ENCODE measurements at regions not wholly inside any gene's neighbourhood (a gene's known extent, or its start where the extent isn't known, plus 50 kb on each side); places are given as distances from the start of the nearest gene placed in this dataset.

- DNase-seq (ENCODE audit: low read depth), result no peak
Observed at GRCh38 chr20:52434453-52434852, 242.9 kb upstream of the ZFP64 start.

- DNase-seq (ENCODE audit: low read depth), result no peak
Observed at GRCh38 chr20:52434041-52434425, 242.5 kb upstream of the ZFP64 start.

DNA sequence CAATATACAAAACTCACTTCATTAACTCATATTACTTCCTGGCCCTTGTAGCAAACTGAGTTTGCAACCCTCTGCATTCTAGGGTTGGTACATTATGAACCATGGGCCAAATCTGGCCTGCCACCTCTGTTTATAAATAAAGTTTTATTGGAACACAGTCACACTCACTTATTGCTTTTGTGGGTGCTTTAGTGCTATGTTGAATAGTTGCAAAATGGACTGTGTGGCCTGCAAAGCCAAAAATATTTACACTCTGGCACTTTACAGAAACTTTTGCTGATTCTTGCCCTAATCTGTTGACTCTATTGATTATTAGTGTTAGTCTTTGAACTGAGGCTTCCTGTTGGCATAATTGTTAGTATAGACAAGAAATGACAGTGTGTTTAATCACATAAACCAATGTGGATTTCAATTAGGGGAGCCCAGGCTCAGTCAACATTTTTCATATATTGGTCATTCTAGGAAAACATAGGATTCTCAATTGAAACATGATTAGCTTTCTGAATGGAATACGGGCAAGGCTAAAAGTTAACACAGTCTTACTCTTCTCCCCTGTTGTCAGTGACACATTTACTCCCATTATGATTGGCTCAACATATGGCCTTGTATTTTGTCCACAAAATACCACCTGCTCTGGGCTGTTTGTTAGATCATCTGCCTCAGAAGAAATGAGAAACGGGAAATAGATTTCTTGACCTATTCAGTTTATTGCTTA, 241.9 kb upstream of the ZFP64 start:
- no peak for DNase-seq (ENCODE audit: low read depth)

- DNase-seq (ENCODE audit: low read depth), result no peak
Observed at GRCh38 chr20:52432740-52433139, 241.2 kb upstream of the ZFP64 start.

DNA sequence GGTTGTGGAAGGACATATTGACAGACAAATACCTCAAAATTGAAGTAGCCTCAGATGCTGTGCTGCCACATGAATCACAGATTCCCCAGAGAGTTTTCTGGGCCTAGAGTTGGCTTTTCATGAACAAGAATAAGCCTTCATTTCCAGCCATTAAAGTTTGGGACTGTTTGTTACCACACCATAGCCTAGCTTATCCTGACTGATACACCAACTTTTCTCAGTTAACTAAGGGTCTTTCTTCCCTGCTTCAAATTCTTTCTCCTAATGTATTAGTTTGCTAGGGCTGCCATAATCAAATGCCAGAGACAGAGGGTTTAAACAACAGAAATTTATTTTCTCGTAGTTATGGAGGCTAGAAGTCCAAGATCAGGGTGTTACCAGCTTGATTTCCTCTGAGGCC, 237.4 kb upstream of the ZFP64 start:
- DNase-seq (ENCODE audit: low read depth), result no peak

GRCh38 chr20:52427960-52428359, 236.4 kb upstream of the ZFP64 start:
- no peak for DNase-seq (ENCODE audit: low read depth)

GRCh38 chr20:52426856-52427255, 235.3 kb upstream of the ZFP64 start:
- DNase-seq (ENCODE audit: low read depth), result no peak

- DNase-seq (ENCODE audit: low read depth), result no peak
Observed at GRCh38 chr20:52425701-52426100, 234.1 kb upstream of the ZFP64 start.

- DNase-seq (ENCODE audit: low read depth), result peak; percentile 3
Observed at GRCh38 chr20:52425253-52425652, 233.7 kb upstream of the ZFP64 start.

- DNase-seq (ENCODE audit: low read depth), result peak; percentile 6
Observed at GRCh38 chr20:52424357-52424942, 232.9 kb upstream of the ZFP64 start.

DNA sequence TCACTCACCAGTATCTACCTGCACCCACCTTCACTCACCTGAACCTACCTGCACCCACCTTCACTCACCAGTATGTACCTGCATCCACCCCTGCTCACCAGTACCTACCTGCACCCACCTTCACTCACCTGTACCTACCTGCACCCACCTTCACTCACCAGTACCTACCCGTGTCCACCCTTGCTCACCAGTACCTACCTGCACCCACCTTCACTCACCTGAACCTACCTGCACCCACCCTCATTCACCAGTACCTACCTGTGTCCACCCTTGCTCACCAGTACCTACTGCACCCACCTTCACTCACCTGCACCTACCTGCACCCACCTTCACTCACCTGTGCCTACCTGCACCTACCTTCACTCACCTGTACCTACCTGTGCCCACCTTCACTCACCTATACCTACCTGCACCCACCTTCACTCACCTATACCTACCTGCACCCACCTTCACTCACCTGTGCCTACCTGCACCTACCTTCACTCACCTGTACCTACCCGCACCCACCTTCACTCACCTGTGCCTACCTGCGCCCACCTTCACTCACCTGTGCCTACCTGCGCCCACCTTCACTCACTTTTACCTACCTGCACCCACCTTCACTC, 232.1 kb upstream of the ZFP64 start:
- peak; percentile 4 for DNase-seq (ENCODE audit: low read depth)

- DNase-seq (ENCODE audit: low read depth), result peak; percentile 24
Observed at GRCh38 chr20:52422574-52423336, 231.2 kb upstream of the ZFP64 start.

DNA sequence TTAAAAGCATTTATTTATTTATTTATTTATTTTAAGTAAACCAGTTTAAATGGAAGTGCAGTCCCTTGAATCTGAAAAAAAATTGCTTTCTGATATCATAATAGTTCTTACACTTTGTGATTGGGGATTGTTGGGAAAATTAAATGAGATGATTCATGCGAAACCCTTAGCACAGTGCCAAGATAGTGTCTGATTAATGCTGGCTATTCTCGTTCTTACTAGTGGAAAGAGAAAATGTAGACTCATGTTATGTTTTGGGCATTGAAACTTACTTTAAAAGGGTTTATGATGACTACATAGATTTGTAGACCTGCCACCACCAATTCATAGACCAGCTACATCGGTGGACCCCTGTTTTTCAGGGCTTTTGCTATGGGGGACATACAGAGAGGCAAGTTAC, 229.2 kb upstream of the ZFP64 start:
- DNase-seq (ENCODE audit: low read depth), result no peak

- no peak for DNase-seq (ENCODE audit: low read depth)
Observed at GRCh38 chr20:52419205-52419604, 227.6 kb upstream of the ZFP64 start.

- DNase-seq (ENCODE audit: low read depth), result no peak
Observed at GRCh38 chr20:52416953-52417352, 225.4 kb upstream of the ZFP64 start.

DNA sequence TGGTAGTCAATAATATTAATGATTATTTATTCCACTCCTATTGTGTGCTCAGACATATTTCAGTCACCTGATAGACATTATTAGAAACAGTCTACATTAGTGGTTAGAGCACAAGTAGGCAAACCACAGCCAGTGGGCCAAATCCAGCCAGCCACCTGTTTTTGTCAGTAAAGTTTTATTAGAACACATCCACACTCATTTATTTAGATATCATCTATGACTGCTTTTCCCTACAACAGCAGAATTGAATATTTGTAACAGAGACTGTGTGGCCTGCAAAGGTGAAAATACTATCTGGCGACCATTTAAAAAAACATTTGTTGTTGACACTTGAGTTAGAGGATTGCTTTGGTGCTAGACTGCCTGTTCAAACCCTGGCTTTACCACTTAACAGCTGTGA, 220.0 kb upstream of the ZFP64 start:
- no peak for DNase-seq (ENCODE audit: low read depth)

GRCh38 chr20:52410731-52411234, 219.2 kb upstream of the ZFP64 start:
- DNase-seq (ENCODE audit: low read depth), result no peak

DNA sequence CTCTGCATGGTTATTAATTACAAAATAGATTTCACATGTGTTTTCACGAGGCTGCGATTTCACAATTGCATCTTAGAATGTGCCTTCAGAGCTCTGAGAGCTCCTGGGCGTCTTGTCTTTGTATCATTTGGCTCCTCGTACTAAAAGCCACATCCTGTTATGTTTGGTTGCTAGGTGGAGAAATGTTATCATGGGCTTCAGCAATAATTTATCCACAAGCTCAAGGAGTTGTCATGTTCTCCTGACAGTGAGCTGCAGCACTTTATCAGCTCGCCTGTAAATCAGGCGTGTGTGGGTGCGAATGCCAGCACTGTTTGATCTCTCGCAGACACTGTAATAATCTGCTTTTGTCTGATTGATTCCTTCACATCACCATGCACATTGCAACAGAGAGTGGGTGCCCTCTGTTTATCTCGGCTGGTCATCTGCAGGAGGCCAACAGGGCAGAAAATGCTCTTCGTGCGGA, 218.6 kb upstream of the ZFP64 start:
- peak; percentile 9 for DNase-seq (ENCODE audit: low read depth)

GRCh38 chr20:52405986-52406385, 214.4 kb upstream of the ZFP64 start:
- DNase-seq (ENCODE audit: low read depth), result no peak

DNA sequence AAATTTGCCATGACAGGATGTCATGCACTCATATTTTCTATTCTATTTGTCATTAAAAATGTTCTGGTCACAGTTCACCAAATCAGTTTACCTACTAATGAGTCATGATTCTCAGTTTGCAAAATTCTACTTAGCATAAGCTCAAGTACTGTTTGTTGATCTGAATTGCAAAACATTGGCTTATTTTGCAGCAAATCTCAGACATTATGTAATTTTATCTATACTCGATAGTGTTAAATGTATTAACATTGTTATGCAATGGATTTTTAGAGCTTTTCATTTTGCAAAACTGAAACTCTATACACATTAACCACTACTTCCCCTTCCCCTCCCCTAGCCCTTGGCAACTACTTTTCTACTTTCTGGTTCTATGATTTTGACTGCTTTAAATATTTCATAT, 213.8 kb upstream of the ZFP64 start:
- DNase-seq (ENCODE audit: low read depth), result no peak

DNA sequence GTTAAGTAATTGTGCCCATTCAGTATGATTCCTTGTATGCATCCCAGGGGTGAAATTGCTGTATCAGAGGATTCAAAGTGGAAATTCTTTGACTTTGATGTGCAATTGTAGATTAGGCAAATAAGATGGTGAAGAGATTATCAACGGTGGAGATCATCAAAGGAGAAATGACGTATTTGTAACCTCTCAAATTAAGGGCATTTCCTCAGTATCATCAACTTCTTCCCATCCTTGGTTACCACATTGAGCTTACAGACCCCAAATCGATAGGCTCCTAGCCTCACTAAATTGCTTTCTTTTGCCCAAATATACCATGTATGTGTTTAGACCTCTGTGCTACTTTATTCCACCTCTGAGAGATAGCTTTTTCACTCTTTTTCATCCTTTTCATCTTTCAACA, 213.1 kb upstream of the ZFP64 start:
- DNase-seq (ENCODE audit: low read depth), result no peak

- DNase-seq (ENCODE audit: low read depth), result no peak
Observed at GRCh38 chr20:52402950-52403349, 211.4 kb upstream of the ZFP64 start.

GRCh38 chr20:52402514-52402913, 210.9 kb upstream of the ZFP64 start:
- DNase-seq (ENCODE audit: low read depth), result peak; percentile 24

Measured in EH (cell line).